Retinal pigment epithelial cell (primary cell): ENCODE measurements at regions not wholly inside any gene's neighbourhood (a gene's known extent, or its start where the extent isn't known, plus 50 kb on each side); places are given as distances from the start of the nearest gene placed in this dataset.
"Not testable (repeated sequence)": the region's sequence is repeated elsewhere in the genome, so short reads cannot be mapped to it uniquely, and the experiment has no call there.

Experiments used
- DNase-seq: peaks from one replicate; pipeline ENCODE4 v3.0.0-alpha.2; 2010; ENCODE audit warnings: low read depth
- H3K4me3 ChIP-seq: 2 replicates; pipeline ENCODE4 v1.5.1; 2011; ENCODE audit warnings: mild to moderate bottlenecking, low read length, control low read depth, moderate library complexity
- CTCF ChIP-seq: conservative IDR thresholded peaks from 2 replicates; pipeline ENCODE4 v1.5.1; 2011; ENCODE audit warnings: low read depth, low read length, control low read depth, inconsistent platforms

- no peak overlapping the region for H3K4me3 ChIP-seq
- DNase-seq, result no peak
- no peak for TF ChIP-seq CTCF
These were observed 159.9 kb downstream of the DUSP6 start for GRCh38 chr12:89192429-89192828.

- DNase-seq, H3K4me3 ChIP-seq: not testable (repeated sequence)
These were observed 160.7 kb downstream of the DUSP6 start for GRCh38 chr12:89191597-89191996.

DNA sequence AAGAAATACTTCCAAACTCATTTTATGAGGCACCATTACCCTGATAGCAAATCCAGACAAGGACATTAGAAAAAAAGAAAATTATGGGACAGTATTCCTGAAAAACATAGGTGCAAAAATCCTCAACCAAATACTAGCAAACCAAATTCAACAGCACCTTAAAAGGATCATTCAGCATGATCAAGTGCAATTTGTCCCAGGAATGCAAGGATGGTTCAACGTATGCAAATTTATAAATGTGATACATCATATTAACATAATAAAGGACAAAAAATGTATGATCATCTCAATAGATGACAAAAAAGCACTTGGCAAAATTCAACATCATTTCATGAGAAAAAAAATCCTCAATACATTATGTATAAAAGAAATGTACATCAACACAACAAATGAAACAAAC, 162.9 kb downstream of the DUSP6 start:
- H3K4me3 ChIP-seq, result no peak overlapping the region
- no peak for TF ChIP-seq CTCF
- DNase-seq, result no peak

- H3K4me3 ChIP-seq, result no peak overlapping the region
- no peak for DNase-seq
- TF ChIP-seq CTCF, result no peak
These were observed 164.8 kb downstream of the DUSP6 start for GRCh38 chr12:89187507-89187906.

- no peak for DNase-seq
These were observed 166.4 kb downstream of the DUSP6 start for GRCh38 chr12:89185889-89186288.

GRCh38 chr12:89185181-89185580, 167.1 kb downstream of the DUSP6 start:
- no peak overlapping the region for H3K4me3 ChIP-seq
- no peak for TF ChIP-seq CTCF
- no peak for DNase-seq

More at GRCh38 chr12:89185889-89186288, 166.4 kb downstream of the DUSP6 start:
- no peak overlapping the region for H3K4me3 ChIP-seq
- no peak for TF ChIP-seq CTCF

- H3K4me3 ChIP-seq, result no peak overlapping the region
- no peak for DNase-seq
- no peak for TF ChIP-seq CTCF
These were observed 168.3 kb downstream of the DUSP6 start for GRCh38 chr12:89183985-89184435.
